Coronary artery (tissue), 2 donors: ENCODE measurements at regions not wholly inside any gene's neighbourhood (a gene's known extent, or its start where the extent isn't known, plus 50 kb on each side); places are given as distances from the start of the nearest gene placed in this dataset.
"Not testable (repeated sequence)": the region's sequence is repeated elsewhere in the genome, so short reads cannot be mapped to it uniquely, and the experiment has no call there.

Experiments
- DNase-seq: peaks from one replicate; pipeline ENCODE4 v3.0.0-alpha.2; 2017; ENCODE audit warnings: low spot score
- H3K27ac ChIP-seq, 2 donors: fragments of 200-600 bp; sonication (generic); one replicate each; pipeline ENCODE4 v1.5.1; 2016 to 2019
- H3K4me3 ChIP-seq: fragments of 200-600 bp; sonication (generic); 2 replicates; pipeline ENCODE4 v1.5.1; 2016; ENCODE audit warnings: mild to moderate bottlenecking, moderate library complexity
- TF ChIP-seq, protein P1 (sequence below): fragments of 200-600 bp; sonication (generic); IDR thresholded peaks from one replicate; pipeline ENCODE4 v1.5.1; 2019; ENCODE audit warnings: antibody characterized with exemption

DNA sequence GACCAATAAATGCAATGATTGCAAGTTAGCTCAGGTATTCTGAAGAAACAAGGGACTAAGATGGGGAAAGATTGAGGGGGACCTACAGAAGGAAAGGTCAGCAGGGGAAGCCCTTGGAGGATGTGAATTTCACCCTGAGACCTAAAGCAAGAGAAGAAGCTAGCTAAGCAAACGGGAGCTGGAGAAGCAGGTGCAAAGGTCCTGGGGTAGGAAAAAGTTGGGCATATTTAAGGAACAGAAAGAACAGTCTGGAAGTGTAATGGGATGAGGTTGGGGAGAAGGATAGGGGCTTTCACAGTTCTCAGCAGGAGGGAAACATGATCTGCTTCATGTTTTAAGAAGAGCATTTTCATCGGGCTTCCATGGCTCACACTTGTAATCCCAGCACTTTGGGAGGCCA, 89.7 kb upstream of the SLC45A1 start:
- TF ChIP-seq, protein P1, sequence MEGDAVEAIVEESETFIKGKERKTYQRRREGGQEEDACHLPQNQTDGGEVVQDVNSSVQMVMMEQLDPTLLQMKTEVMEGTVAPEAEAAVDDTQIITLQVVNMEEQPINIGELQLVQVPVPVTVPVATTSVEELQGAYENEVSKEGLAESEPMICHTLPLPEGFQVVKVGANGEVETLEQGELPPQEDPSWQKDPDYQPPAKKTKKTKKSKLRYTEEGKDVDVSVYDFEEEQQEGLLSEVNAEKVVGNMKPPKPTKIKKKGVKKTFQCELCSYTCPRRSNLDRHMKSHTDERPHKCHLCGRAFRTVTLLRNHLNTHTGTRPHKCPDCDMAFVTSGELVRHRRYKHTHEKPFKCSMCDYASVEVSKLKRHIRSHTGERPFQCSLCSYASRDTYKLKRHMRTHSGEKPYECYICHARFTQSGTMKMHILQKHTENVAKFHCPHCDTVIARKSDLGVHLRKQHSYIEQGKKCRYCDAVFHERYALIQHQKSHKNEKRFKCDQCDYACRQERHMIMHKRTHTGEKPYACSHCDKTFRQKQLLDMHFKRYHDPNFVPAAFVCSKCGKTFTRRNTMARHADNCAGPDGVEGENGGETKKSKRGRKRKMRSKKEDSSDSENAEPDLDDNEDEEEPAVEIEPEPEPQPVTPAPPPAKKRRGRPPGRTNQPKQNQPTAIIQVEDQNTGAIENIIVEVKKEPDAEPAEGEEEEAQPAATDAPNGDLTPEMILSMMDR, result no peak
- H3K27ac ChIP-seq, result no peak overlapping the region
- DNase-seq, result no peak
- no peak overlapping the region for H3K4me3 ChIP-seq

DNA sequence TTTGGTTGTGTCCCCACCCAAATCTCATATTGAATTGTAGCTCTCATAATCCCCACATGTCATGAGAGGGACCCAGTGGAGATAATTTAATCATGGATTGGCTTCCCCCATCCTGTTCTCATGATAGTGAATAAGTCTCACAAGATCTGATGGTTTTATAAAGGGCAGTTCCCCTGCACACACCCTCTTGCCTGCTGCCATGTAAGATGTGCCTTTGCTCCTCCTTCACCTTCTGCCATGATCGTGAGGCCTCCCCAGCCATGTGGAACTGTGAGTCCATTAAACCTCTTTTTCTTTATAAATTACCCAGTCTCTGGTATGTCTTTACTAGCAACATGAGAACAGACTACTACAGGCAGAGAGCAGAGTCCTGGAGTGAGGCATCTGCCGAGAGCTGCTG, 90.2 kb upstream of the SLC45A1 start:
- not testable (repeated sequence) for H3K4me3 ChIP-seq, H3K27ac ChIP-seq, DNase-seq

DNA sequence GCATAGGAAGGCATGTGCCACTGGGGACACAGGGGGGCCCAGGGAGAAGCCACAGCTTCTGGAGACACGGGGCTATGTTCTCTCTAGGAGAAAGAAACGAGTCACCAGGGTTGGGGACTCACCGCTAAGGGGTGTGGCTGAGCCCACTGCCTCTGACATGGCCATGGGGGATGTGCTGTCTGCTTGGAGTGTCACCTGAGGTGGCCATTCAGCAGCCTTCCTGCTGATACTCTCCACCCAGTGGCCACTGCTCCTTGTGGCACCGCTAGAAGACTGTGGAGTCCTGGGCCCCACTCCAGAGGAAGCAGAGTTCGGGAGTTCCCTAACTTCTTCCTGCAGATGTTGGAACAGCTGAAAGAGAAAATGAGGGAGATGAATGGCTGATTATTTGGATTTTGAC, 91.2 kb upstream of the SLC45A1 start:
- DNase-seq, result no peak
- H3K27ac ChIP-seq, result no peak overlapping the region
- no peak overlapping the region for H3K4me3 ChIP-seq
- TF ChIP-seq, protein P1, result no peak

DNA sequence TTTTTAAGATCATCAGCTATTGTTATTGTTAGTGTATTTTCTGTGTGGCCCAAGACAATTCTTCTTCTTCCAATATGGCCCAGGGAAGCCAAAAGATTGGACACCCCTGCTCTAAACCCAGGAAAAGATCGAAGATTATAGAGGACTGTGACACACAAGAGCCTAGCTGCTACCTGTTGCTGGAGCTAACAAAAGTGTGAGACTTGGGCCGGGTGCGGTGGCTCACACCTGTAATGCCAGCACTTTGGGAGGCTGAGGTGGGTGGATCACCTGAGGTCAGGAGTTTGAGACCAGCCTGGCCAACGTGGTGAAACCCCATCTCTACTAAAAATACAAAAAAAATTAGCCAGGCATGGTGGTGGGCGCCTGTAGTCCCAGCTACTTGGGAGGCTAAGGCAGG, 91.9 kb upstream of the SLC45A1 start:
- H3K4me3 ChIP-seq, H3K27ac ChIP-seq, DNase-seq: not testable (repeated sequence)

DNA sequence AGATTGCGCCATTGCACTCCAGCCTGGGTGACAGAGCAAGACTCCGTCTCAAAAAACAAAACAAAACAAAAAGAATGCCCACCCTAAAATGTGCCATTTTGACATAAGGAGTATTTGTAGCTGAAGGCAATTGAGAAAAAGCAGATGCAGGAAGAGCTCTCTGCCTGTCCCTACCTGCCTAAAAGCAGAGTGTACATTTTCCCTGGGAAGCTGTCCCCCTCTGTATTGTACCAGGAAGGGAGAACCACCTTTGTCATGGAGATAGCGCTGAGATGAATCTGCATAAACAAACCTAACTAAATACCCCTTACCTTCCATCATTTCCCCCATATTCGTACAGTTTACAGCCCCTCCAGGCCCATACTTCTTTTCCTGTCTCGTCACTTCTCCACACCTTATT, 94.4 kb upstream of the SLC45A1 start:
- no peak overlapping the region for H3K27ac ChIP-seq
- no peak overlapping the region for H3K4me3 ChIP-seq
- TF ChIP-seq, protein P1, result no peak
- no peak for DNase-seq

DNA sequence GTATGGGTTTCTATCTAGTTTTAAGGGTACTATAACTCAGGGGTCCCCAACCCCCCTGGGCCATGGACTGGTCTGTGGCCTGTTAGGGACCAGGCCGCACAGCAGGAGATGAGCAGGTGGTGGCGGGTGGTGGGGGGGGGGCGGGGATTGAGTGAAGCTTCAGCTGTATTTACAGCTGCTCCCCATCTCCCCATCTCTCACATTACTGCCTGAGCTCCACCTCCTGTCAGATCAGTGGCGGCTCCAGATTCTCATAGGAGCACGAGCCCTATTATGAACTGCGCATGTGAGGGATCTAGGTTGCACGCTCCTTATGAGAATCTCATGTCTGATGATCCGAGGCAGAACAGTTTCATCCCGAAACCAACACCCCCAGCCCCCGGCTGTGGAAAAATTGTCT, 95.1 kb upstream of the SLC45A1 start:
- Histone ChIP-seq H3K27ac (no peak overlapping the region), H3K4me3 (no peak overlapping the region)
- TF ChIP-seq, protein P1, result no peak
- DNase-seq, result no peak

DNA sequence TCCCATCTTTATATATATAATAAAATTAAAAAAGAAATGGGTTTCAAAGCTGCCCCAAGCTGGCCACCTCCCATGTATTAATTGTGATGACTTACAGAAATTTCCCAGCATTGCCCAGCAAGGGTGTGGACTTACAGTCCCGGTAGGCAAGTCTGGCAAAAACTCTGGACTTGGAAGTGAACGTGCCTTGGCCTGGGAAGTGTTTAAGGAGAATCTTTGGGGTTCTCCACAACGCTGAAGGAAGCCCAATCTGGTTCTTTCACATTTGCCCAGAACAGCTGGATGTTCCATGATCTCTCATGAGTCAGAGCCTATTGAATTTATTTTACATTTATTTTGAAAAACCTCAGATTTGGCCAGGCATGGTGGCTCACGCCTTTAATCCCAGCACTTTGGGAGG, 98.4 kb upstream of the SLC45A1 start:
- Histone ChIP-seq H3K27ac (no peak overlapping the region), H3K4me3 (no peak overlapping the region)
- TF ChIP-seq, protein P1, result no peak
- no peak for DNase-seq

DNA sequence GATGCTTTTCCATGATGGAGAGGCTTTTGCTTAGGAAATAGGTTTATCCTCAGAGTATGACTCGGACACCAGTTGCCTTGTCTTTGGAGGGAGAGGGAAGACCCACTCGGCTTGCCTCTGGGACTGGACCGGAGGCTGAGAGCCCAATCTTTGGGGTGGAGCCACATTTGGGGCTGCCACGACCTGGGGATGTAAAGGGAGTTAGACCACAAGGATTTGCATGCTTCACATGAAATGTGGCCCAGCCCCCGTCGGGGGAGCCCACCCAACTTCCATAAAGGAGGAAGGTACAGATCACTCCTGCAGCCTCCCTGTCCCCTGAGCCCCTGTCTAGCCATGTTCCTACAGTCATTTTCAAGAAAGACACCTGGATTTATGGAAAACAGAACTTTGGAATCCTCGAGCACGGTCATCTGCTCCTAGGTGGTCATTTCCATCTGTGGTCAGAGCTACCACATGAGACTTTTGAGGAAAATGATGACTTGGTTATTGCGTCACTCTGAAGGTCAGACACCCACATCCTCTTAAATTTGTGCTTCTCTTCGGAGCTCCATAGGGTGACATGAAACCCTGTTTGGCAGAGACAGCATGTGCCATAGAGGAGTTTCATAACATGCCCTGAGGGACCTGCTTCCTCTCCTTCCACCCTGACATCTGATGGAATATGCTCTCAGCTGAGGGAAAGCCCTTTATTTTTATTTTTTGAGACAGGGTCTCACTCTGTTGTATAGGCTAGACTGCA, 99.4 kb upstream of the SLC45A1 start:
- no peak for DNase-seq
- TF ChIP-seq, protein P1, result no peak
- no peak overlapping the region for H3K27ac ChIP-seq
- no peak overlapping the region for H3K4me3 ChIP-seq
